HCT116 (cell line): ENCODE measurements at regions not wholly inside any gene's neighbourhood (a gene's known extent, or its start where the extent isn't known, plus 50 kb on each side); places are given as distances from the start of the nearest gene placed in this dataset.

Source experiments
- EZH2 ChIP-seq: fragments of 200-600 bp; sonication (generic); IDR thresholded peaks from 2 replicates; pipeline ENCODE4 v1.6.1; 2017; ENCODE audit warnings: antibody characterized with exemption, mixed run types
- FOSL1 ChIP-seq: IDR thresholded peaks from 2 replicates; pipeline ENCODE4 v1.6.1; 2012; ENCODE audit warnings: low read depth
- POLR2A ChIP-seq: IDR thresholded peaks from 2 replicates; pipeline ENCODE4 v1.7.0; 2011; ENCODE audit warnings: borderline replicate concordance; ENCODE audit not compliant: insufficient read depth, insufficient read length; ENCODE audit errors: extremely low read depth
- POLR2AphosphoS5 ChIP-seq: IDR thresholded peaks from 2 replicates; pipeline ENCODE4 v1.6.1; 2011; ENCODE audit warnings: mild to moderate bottlenecking, low read depth, low read length, moderate library complexity
- RAD21 ChIP-seq: IDR thresholded peaks from 2 replicates; pipeline ENCODE4 v1.6.1; 2012; ENCODE audit warnings: low read depth, mild to moderate bottlenecking
- SIN3A ChIP-seq: IDR thresholded peaks from 2 replicates; pipeline ENCODE4 v1.6.1; 2012; ENCODE audit warnings: low read depth
- SP1 ChIP-seq: IDR thresholded peaks from 2 replicates; pipeline ENCODE4 v1.6.1; 2012; ENCODE audit warnings: low read depth
- SRF ChIP-seq: IDR thresholded peaks from 2 replicates; pipeline ENCODE4 v1.6.1; 2012; ENCODE audit warnings: low read depth
- TCF7L2 ChIP-seq: IDR thresholded peaks from 2 replicates; pipeline ENCODE4 v1.7.0; 2011; ENCODE audit warnings: borderline replicate concordance, inconsistent platforms; ENCODE audit not compliant: insufficient read depth, insufficient read length; ENCODE audit errors: extremely low read depth
- ZNF274 ChIP-seq: fragments of 200-500 bp; sonication (Bioruptor generic); IDR thresholded peaks from 2 replicates; pipeline ENCODE4 v1.6.1; 2014; ENCODE audit warnings: mild to moderate bottlenecking, low read depth, low read length, inconsistent platforms
- TF ChIP-seq, protein P1 (sequence below), 3 experiments: fragments of 200-600 bp in 1 of 3; sonication (generic) in 1 of 3; IDR thresholded peaks in 2 of 3; conservative IDR thresholded peaks in 1 of 3; 2 replicates each; pipeline ENCODE4 v1.5.1; 2012 to 2017; ENCODE audit warnings: low read depth in 2 of 3, low read length in 2 of 3, antibody characterized with exemption in 1 of 3, borderline replicate concordance in 1 of 3, control low read depth in 1 of 3, mild to moderate bottlenecking in 1 of 3, mixed read lengths in 1 of 3, mixed run types in 1 of 3, moderate library complexity in 1 of 3; ENCODE audit not compliant: insufficient read depth in 1 of 3
- TF ChIP-seq, protein P2 (sequence below): IDR thresholded peaks from 2 replicates; pipeline ENCODE4 v1.6.1; 2012; ENCODE audit warnings: low read depth

DNA sequence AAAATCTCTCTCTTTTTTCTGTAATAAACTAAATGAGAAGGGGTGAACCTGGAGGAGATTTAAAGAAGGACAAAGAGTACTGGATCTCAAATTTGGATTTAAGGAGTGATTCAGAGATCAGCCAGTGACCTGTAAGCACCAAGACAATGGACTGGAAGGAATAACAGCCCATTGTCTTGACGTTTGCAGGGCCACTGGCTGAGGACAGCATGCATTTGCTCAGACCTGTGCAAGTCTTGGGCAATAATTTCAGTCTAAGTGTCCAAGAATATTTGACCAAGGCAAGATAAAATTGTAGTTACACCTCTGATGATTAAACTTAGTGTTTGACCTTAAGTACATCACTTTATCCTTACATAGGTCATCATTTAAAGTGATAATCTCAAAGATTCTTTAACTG, 55.8 kb upstream of the OSTN start:
- TF ChIP-seq POLR2A (no peak), SP1 (no peak), SRF (no peak), EZH2 (no peak), FOSL1 (no peak), RAD21 (no peak), POLR2AphosphoS5 (no peak), SIN3A (no peak), ZNF274 (no peak), TCF7L2 (no peak)
- TF ChIP-seq, protein P1, sequence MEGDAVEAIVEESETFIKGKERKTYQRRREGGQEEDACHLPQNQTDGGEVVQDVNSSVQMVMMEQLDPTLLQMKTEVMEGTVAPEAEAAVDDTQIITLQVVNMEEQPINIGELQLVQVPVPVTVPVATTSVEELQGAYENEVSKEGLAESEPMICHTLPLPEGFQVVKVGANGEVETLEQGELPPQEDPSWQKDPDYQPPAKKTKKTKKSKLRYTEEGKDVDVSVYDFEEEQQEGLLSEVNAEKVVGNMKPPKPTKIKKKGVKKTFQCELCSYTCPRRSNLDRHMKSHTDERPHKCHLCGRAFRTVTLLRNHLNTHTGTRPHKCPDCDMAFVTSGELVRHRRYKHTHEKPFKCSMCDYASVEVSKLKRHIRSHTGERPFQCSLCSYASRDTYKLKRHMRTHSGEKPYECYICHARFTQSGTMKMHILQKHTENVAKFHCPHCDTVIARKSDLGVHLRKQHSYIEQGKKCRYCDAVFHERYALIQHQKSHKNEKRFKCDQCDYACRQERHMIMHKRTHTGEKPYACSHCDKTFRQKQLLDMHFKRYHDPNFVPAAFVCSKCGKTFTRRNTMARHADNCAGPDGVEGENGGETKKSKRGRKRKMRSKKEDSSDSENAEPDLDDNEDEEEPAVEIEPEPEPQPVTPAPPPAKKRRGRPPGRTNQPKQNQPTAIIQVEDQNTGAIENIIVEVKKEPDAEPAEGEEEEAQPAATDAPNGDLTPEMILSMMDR (IDR thresholded peaks at IDR 0.05 in 2 of 3, conservative IDR thresholded peaks at IDR 0.05 in 1 of 3; ENCODE audit: borderline replicate concordance in 1 of 3, insufficient read depth in 1 of 3, low read depth in 2 of 3, low read length in 2 of 3): no peak
- TF ChIP-seq, protein P2, sequence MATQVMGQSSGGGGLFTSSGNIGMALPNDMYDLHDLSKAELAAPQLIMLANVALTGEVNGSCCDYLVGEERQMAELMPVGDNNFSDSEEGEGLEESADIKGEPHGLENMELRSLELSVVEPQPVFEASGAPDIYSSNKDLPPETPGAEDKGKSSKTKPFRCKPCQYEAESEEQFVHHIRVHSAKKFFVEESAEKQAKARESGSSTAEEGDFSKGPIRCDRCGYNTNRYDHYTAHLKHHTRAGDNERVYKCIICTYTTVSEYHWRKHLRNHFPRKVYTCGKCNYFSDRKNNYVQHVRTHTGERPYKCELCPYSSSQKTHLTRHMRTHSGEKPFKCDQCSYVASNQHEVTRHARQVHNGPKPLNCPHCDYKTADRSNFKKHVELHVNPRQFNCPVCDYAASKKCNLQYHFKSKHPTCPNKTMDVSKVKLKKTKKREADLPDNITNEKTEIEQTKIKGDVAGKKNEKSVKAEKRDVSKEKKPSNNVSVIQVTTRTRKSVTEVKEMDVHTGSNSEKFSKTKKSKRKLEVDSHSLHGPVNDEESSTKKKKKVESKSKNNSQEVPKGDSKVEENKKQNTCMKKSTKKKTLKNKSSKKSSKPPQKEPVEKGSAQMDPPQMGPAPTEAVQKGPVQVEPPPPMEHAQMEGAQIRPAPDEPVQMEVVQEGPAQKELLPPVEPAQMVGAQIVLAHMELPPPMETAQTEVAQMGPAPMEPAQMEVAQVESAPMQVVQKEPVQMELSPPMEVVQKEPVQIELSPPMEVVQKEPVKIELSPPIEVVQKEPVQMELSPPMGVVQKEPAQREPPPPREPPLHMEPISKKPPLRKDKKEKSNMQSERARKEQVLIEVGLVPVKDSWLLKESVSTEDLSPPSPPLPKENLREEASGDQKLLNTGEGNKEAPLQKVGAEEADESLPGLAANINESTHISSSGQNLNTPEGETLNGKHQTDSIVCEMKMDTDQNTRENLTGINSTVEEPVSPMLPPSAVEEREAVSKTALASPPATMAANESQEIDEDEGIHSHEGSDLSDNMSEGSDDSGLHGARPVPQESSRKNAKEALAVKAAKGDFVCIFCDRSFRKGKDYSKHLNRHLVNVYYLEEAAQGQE: no peak
